HEK293T (cell line): ENCODE measurements at regions not wholly inside any gene's neighbourhood (a gene's known extent, or its start where the extent isn't known, plus 50 kb on each side); places are given as distances from the start of the nearest gene placed in this dataset.

ENCODE experiments used
- CTCF ChIA-PET: fragments of 350-600 bp; formaldehyde crosslinking; extraction: SDS; loops from one replicate; lab custom pipeline; 2021; ENCODE audit warnings: antibody characterized with exemption, inconsistent platforms; lab: Yijun Ruan, JAX
- POLR2A ChIA-PET: fragments of 350-600 bp; formaldehyde crosslinking; extraction: SDS; loops from one replicate; lab custom pipeline; 2020; ENCODE audit warnings: antibody characterized with exemption, inconsistent platforms; lab: Yijun Ruan, JAX
- DNase-seq: peaks from one replicate; pipeline ENCODE4 v3.0.0; 2012; ENCODE audit warnings: mixed read lengths; ENCODE audit errors: extremely low spot score
- ARNT ChIP-seq: fragments of 450-650 bp; IDR thresholded peaks from 2 replicates; pipeline ENCODE4 v1.6.1; 2017; ENCODE audit warnings: mild to moderate bottlenecking
- BHLHE40 ChIP-seq: fragments of 450-650 bp; IDR thresholded peaks from 2 replicates; pipeline ENCODE4 v1.6.1; 2016; ENCODE audit warnings: mild to moderate bottlenecking, moderate library complexity, borderline replicate concordance
- CTBP1 ChIP-seq: fragments of 450-650 bp; IDR thresholded peaks from 2 replicates; pipeline ENCODE4 v1.6.1; 2016; ENCODE audit warnings: borderline replicate concordance
- ELF4 ChIP-seq: fragments of 450-650 bp; IDR thresholded peaks from 2 replicates; pipeline ENCODE4 v1.6.1; 2017; ENCODE audit warnings: antibody characterized with exemption
- FOXA1 ChIP-seq: fragments of 450-650 bp; IDR thresholded peaks from 2 replicates; pipeline ENCODE4 v1.6.1; 2016; ENCODE audit warnings: mild to moderate bottlenecking
- FOXK2 ChIP-seq: fragments of 450-650 bp; IDR thresholded peaks from 2 replicates; pipeline ENCODE4 v1.6.1; 2016; ENCODE audit warnings: mild to moderate bottlenecking
- FOXM1 ChIP-seq: fragments of 450-650 bp; IDR thresholded peaks from 2 replicates; pipeline ENCODE4 v1.6.1; 2017; ENCODE audit warnings: mild to moderate bottlenecking, borderline replicate concordance
- HDGF ChIP-seq: fragments of 450-650 bp; IDR thresholded peaks from 2 replicates; pipeline ENCODE4 v1.6.1; 2017; ENCODE audit warnings: antibody characterized with exemption, borderline replicate concordance
- L3MBTL2 ChIP-seq: fragments of 450-650 bp; conservative IDR thresholded peaks from 2 replicates; pipeline ENCODE4 v1.6.1; 2016; ENCODE audit warnings: mild to moderate bottlenecking
- LEF1 ChIP-seq: fragments of 450-650 bp; IDR thresholded peaks from 2 replicates; pipeline ENCODE4 v1.6.1; 2017; ENCODE audit warnings: mild to moderate bottlenecking, borderline replicate concordance
- NFRKB ChIP-seq: fragments of 450-650 bp; IDR thresholded peaks from 2 replicates; pipeline ENCODE4 v1.6.1; 2016; ENCODE audit warnings: mild to moderate bottlenecking, moderate library complexity
- SP1 ChIP-seq: fragments of 450-650 bp; IDR thresholded peaks from 2 replicates; pipeline ENCODE4 v1.6.1; 2017
- SUZ12 ChIP-seq: fragments of 450-650 bp; IDR thresholded peaks from 2 replicates; pipeline ENCODE4 v1.6.1; 2016; ENCODE audit warnings: mild to moderate bottlenecking
- TARDBP ChIP-seq: fragments of 450-650 bp; IDR thresholded peaks from 2 replicates; pipeline ENCODE4 v1.6.1; 2016
- ZNF384 ChIP-seq: fragments of 450-650 bp; IDR thresholded peaks from 2 replicates; pipeline ENCODE4 v1.6.1; 2016
- TF ChIP-seq, protein P1 (sequence below): fragments of 450-650 bp; IDR thresholded peaks from 2 replicates; pipeline ENCODE4 v1.6.1; 2016

DNA sequence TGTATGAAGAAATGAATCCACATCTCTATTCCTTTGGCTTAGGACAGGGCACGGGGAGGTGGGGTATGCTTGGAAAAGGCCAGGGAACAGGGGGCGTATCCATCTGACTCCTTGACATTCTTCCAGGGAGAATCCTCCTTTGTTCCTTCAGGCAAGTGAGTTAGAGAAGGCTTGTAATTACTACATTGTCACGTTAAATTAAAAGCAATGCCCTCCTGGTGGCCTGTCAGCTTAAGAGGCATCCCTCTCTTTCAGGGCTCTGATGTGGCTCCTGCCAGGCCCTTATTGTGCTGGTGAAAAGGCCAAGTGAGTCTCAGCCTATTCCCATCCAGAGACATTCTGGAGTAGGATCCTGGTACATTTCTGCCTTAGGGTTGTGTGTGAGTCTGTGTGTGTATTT lies 128.3 kb downstream of the FOXA2 start:
- TF ChIP-seq BHLHE40 (no peak), ELF4 (no peak), L3MBTL2 (no peak), SUZ12 (no peak), FOXM1 (no peak), CTBP1 (no peak), HDGF (no peak), SP1 (no peak), ARNT (no peak)
- no peak for DNase-seq
- ChIA-PET CTCF (no interaction called here), POLR2A (no interaction called here)

DNA sequence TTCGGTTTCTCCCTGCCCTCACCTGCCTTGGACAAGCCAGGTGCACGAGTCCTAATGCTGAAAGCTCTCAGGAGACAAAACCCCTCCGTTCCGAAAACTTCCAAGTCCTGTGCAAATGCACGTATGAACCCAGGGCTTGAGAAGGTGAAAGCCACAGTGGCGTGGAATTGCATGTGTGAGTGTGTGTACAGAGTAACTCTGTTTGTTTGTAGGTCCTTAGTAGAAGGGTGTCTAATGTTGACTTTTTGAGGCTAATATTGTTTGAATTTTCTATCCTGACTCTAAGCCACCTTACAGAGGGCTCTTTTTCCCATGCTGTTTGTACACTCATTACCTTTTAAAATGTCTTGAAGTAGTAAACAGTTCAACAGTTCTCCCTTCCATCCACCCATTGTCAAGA lies 129.1 kb downstream of the FOXA2 start:
- DNase-seq, result no peak
- no peak for TF ChIP-seq ZNF384
- no peak for TF ChIP-seq FOXA1
- no peak for TF ChIP-seq L3MBTL2
- TF ChIP-seq LEF1, result no peak
- no peak for TF ChIP-seq SP1
- no peak for TF ChIP-seq TARDBP
- TF ChIP-seq HDGF, result no peak
- TF ChIP-seq BHLHE40, result no peak
- TF ChIP-seq, protein P1, sequence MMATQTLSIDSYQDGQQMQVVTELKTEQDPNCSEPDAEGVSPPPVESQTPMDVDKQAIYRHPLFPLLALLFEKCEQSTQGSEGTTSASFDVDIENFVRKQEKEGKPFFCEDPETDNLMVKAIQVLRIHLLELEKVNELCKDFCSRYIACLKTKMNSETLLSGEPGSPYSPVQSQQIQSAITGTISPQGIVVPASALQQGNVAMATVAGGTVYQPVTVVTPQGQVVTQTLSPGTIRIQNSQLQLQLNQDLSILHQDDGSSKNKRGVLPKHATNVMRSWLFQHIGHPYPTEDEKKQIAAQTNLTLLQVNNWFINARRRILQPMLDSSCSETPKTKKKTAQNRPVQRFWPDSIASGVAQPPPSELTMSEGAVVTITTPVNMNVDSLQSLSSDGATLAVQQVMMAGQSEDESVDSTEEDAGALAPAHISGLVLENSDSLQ, result no peak
- TF ChIP-seq SUZ12, result no peak
- TF ChIP-seq NFRKB, result no peak
- no peak for TF ChIP-seq FOXK2
- no peak for TF ChIP-seq ELF4
- TF ChIP-seq ARNT, result no peak
- no peak for TF ChIP-seq FOXM1
- no peak for TF ChIP-seq CTBP1
- POLR2A ChIA-PET, result no interaction called here
- CTCF ChIA-PET, result no interaction called here

DNA sequence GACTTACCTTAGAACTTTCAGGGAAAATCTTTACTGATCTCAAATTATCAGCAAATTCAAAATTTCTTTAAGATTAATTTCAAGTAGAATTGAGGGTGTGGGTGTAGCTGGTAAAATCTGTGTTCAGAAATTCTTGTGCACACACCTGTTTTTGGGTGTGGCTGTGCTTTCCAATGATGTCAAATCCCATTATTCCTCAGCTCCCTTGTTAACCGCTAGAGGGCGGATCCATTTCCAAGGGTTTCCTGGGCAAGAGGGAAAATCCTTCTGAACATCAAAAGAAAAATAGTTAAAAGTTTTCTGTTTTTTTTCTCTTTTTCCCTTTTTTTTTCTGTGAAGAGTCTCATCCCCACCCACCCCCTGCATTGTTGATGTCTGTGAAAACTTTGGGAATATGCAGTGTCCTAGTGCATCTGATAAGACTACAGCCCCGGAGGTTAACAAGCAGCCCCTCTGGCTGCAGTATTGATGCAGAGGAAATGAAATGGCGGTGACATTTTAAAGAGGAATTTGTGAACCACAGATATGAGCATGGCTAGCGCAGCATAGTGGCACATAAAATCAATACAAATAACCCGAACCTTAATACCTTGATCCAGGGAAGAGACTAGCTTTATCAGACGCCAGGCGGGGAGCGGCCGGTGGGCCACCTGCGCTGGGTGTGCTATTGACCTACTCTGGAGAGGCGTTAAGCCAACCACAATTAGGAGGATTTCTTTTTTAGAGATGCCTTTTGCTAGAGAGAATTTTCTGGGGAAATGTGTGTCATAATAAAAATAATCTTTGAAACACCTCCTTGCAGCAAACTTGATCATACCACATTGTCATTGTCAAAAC lies 130.9 kb downstream of the FOXA2 start:
- POLR2A ChIA-PET, result no interaction called here
- CTCF ChIA-PET, result interaction anchor here (0.6 to 2.0 kb wide), 9 partner anchors 9 to 209 kb away, joined by 3 to 8 read pairs (median 4); no protein-coding TSS in a partner anchor
- no peak for TF ChIP-seq FOXA1
- TF ChIP-seq, protein P1, result no peak
- TF ChIP-seq NFRKB, result no peak
- no peak for TF ChIP-seq SUZ12
- no peak for TF ChIP-seq HDGF
- TF ChIP-seq FOXM1, result no peak
- TF ChIP-seq LEF1, result no peak
- no peak for TF ChIP-seq ZNF384
- TF ChIP-seq L3MBTL2, result no peak
- no peak for TF ChIP-seq TARDBP
- no peak for TF ChIP-seq CTBP1
- TF ChIP-seq SP1, result no peak
- no peak for TF ChIP-seq ARNT
- no peak for TF ChIP-seq FOXK2
- no peak for TF ChIP-seq ELF4
- no peak for TF ChIP-seq BHLHE40
- peak; percentile 30 for DNase-seq

DNA sequence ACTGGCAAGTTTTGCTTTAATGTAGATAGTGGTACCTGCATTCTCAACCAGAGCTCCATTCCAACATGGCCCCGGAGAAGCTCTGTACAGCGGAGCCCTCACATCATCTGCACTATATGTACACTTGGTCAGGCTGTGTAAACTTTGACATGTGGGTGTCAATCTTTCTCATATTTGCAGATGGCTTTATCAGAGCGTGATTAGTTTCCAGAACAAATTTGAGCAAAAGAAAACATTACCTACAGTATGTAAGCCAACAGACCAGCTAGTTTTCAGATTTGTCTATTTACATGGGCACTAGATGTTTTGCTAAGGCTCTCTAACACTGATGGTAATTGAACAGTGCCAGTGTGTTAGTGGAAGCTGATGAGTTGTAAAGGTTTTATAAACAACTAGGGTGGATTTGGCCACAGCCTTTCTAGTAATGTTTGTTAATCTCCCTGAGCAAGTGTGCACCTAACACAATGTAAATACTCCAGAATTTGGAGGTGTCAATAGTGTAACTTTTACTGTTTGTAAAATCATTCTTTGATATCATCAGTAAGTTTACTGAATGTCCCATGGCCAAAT lies 131.8 kb downstream of the FOXA2 start:
- TF ChIP-seq L3MBTL2 (no peak), ARNT (no peak), HDGF (no peak), FOXA1 (no peak), TARDBP (no peak), FOXK2 (no peak), FOXM1 (no peak)
- TF ChIP-seq, protein P1, result no peak
- POLR2A ChIA-PET, result no interaction called here
- CTCF ChIA-PET, result interaction anchor here (0.6 to 2.0 kb wide), 10 partner anchors 10 to 210 kb away, joined by 3 to 8 read pairs (median 4); no protein-coding TSS in a partner anchor
- no peak for DNase-seq

DNA sequence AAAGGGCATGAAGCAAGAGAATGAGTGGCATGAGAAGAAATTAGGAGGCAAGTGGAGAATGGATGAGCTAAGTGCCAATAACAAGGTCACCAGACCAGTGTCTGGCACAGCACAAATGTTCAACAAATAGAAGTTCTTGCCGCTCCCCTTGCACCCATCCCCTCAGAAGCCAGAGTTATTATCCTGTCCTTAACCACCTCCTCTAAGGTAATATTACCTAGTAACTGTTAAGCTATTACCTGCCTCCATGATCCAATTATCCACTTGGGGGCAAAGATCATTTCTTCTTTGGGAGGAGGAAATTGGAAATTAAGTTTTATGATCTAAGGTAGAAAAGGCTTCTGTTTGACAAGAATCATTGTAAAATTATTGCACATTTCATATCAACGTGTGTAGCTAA lies 133.8 kb downstream of the FOXA2 start:
- DNase-seq, result no peak
- TF ChIP-seq FOXA1 (no peak), SUZ12 (no peak), CTBP1 (no peak), L3MBTL2 (no peak), BHLHE40 (no peak), TARDBP (no peak), FOXK2 (no peak), ARNT (no peak), NFRKB (no peak), LEF1 (no peak), SP1 (no peak), ZNF384 (no peak), HDGF (no peak), ELF4 (no peak)
- ChIA-PET POLR2A (no interaction called here), CTCF (interaction anchor here (0.6 to 1.6 kb wide), 2 partner anchors 136 to 755 kb away, joined by 3 to 10 read pairs; no protein-coding TSS in a partner anchor)
